ENCODE measurements at regions not wholly inside any gene's neighbourhood (a gene's known extent, or its start where the extent isn't known, plus 50 kb on each side); places are given as distances from the start of the nearest gene placed in this dataset.
"Not testable (repeated sequence)": the region's sequence is repeated elsewhere in the genome, so short reads cannot be mapped to it uniquely, and the experiment has no call there.

- no peak for DNase-seq (ENCODE audit: low read depth in 2 of 3, low spot score in 1 of 3)
Measured at GRCh38 chr15:96648866-96649265, 318.4 kb downstream of the NR2F2 start.

GRCh38 chr15:96657096-96657495 lies 326.6 kb downstream of the NR2F2 start:
- no peak for DNase-seq (ENCODE audit: low read depth in 2 of 3, low spot score in 1 of 3)

- not testable (repeated sequence) for DNase-seq (ENCODE audit: low read depth in 2 of 3, low spot score in 1 of 3)
Measured at GRCh38 chr15:96666979-96667378, 336.5 kb downstream of the NR2F2 start.

- no peak for DNase-seq (ENCODE audit: low read depth in 2 of 3, low spot score in 1 of 3)
Measured at GRCh38 chr15:96670389-96670788, 339.9 kb downstream of the NR2F2 start.

GRCh38 chr15:96672629-96673028 lies 342.1 kb downstream of the NR2F2 start:
- no peak for DNase-seq (ENCODE audit: low read depth in 2 of 3, low spot score in 1 of 3)

- no peak for DNase-seq (ENCODE audit: low read depth in 2 of 3, low spot score in 1 of 3)
Measured at GRCh38 chr15:96678386-96678785, 347.9 kb downstream of the NR2F2 start.

GRCh38 chr15:96687388-96688107 lies 357.0 kb downstream of the NR2F2 start:
- DNase-seq (ENCODE audit: low read depth in 2 of 3, low spot score in 1 of 3): no peak

- DNase-seq (ENCODE audit: low read depth in 2 of 3, low spot score in 1 of 3): no peak
Measured at GRCh38 chr15:96690733-96691132, 360.2 kb downstream of the NR2F2 start.

GRCh38 chr15:96692826-96693225 lies 362.3 kb downstream of the NR2F2 start:
- DNase-seq (ENCODE audit: low read depth in 2 of 3, low spot score in 1 of 3): no peak

GRCh38 chr15:96693515-96693914 lies 363.0 kb downstream of the NR2F2 start:
- no peak for DNase-seq (ENCODE audit: low read depth in 2 of 3, low spot score in 1 of 3)

- no peak for DNase-seq (ENCODE audit: low read depth in 2 of 3, low spot score in 1 of 3)
Measured at GRCh38 chr15:96693990-96694517, 363.6 kb downstream of the NR2F2 start.

- DNase-seq (ENCODE audit: low read depth in 2 of 3, low spot score in 1 of 3): no peak
Measured at GRCh38 chr15:96695426-96695825, 364.9 kb downstream of the NR2F2 start.

- no peak for DNase-seq (ENCODE audit: low read depth in 2 of 3, low spot score in 1 of 3)
Measured at GRCh38 chr15:96699871-96700401, 369.4 kb downstream of the NR2F2 start.

GRCh38 chr15:96700555-96700954 lies 370.1 kb downstream of the NR2F2 start:
- no peak for DNase-seq (ENCODE audit: low read depth in 2 of 3, low spot score in 1 of 3)

- no peak for DNase-seq (ENCODE audit: low read depth in 2 of 3, low spot score in 1 of 3)
Measured at GRCh38 chr15:96701443-96701842, 370.9 kb downstream of the NR2F2 start.

GRCh38 chr15:96701877-96702276 lies 371.4 kb downstream of the NR2F2 start:
- no peak for DNase-seq (ENCODE audit: low read depth in 2 of 3, low spot score in 1 of 3)

- DNase-seq (ENCODE audit: low read depth in 2 of 3, low spot score in 1 of 3): no peak
Measured at GRCh38 chr15:96702589-96702988, 372.1 kb downstream of the NR2F2 start.

- DNase-seq (ENCODE audit: low read depth in 2 of 3, low spot score in 1 of 3): no peak
Measured at GRCh38 chr15:96703091-96703490, 372.6 kb downstream of the NR2F2 start.

GRCh38 chr15:96703794-96704550 lies 373.5 kb downstream of the NR2F2 start:
- no peak for DNase-seq (ENCODE audit: low read depth in 2 of 3, low spot score in 1 of 3)

- no peak for DNase-seq (ENCODE audit: low read depth in 2 of 3, low spot score in 1 of 3)
Measured at GRCh38 chr15:96716075-96716474, 385.6 kb downstream of the NR2F2 start.

GRCh38 chr15:96716478-96716877 lies 386.0 kb downstream of the NR2F2 start:
- DNase-seq (ENCODE audit: low read depth in 2 of 3, low spot score in 1 of 3): no peak

GRCh38 chr15:96720251-96720650 lies 389.8 kb downstream of the NR2F2 start:
- no peak for DNase-seq (ENCODE audit: low read depth in 2 of 3, low spot score in 1 of 3)

Measured in stimulated activated CD4-positive, alpha-beta T cell treated with anti-CD3 and anti-CD28 coated beads, Interleukin-12 subunit alpha, Interleukin-12 subunit beta, amount 100 ng/mL, for 48 hours (primary cell).